Glomerular endothelial cell (primary cell): ENCODE measurements at regions not wholly inside any gene's neighbourhood (a gene's known extent, or its start where the extent isn't known, plus 50 kb on each side); places are given as distances from the start of the nearest gene placed in this dataset.

Experiments
- DNase-seq: peaks from one replicate; pipeline ENCODE4 v3.0.0-alpha.2; 2011; ENCODE audit warnings: low read depth, low spot score; ENCODE audit errors: extremely low read depth

DNA sequence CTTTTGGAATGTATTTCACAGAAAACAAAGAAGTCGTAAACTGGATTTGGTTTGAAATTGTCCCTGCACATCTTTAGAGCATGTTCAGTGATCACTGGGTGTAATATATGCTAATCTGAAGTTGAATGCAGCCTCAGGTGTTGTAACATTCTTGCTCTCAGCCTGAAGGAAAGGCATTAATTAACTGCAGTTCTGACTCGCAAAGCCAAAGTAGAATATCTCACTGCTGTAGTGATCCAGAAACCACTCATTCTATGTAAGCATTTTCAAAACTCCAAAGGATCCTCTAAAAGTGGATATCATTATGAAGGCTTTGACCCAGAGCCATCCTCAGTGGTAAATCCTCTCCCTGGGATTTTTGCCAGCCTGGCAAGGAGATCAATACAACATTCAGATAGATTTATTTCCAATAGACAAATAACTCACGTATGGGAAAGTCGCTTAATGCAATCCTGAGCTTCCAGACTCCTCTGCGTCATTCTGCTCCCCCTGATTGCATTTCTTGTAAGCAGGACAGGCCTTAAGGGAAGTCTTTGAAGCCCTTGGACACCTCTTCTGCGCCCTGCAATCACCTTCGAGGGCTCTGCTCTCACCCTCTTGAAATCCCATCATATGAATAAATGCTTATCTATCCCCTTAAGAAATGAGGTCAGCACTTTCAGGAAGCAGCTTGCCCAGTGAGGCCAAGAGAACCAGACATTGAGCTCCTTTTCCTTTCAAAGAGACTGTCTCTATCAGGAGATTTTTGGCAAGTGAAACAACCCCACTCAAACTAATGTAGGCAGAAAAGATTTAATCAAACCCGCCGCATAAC lies 301.7 kb upstream of the NBEA start:
- no peak for DNase-seq

DNA sequence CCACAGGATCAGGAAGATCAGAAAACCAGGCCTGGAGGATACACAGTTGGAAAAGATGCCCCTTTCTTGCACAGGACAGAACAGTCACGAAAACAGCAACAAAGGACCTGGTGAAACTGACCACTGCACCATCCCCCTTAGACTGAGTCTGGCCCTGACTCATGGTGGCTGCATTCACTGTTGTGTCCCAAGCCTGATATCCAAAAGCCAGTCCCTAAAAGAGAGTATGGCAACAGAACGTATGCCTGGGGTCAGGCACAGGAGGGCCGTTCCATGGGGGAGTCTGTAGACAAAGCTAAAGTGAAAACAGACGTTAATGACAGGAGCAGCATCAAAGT lies 301.1 kb upstream of the NBEA start:
- no peak for DNase-seq

GRCh38 chr13:34647379-34648150 lies 294.5 kb upstream of the NBEA start:
- DNase-seq: no peak

DNA sequence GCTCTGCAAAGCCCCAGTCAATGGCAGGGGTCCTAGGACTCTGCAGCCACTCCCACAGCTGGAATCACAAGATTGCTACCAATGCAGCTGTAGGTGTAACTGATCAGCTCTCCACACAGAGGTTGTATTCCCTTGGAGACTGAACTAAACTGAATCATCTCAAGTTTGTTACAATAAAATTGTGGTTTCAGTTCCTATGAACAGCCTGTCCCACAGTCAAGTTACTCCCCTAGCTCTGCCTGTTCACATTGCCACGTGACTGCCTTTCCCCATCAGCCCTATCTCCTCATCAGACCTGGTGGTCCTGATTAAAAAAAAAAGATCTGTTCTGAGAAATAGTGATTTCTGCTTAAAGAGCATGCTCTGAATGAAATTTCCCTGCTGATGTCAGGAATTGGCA lies 287.9 kb upstream of the NBEA start:
- DNase-seq: no peak

- no peak for DNase-seq
Observed at GRCh38 chr13:34654647-34655046, 287.4 kb upstream of the NBEA start.

DNA sequence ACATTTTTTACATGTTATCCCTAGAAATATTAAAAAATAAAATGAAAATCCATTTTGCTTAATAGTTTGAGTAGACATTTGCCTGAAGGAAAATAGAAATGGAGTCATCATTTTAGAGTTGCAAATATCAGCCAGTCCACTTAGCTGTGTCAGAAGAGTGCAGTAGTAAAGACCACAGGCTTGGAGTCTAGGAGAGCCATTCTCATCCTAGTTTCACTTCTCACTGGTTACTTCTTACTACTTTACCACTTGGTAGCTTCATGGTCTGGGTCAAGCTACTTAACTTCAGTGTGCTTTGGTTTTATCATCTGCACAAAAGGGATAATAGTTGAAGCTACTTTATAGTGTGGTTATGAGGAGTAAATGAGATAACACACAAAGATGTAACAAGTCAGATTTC lies 286.5 kb upstream of the NBEA start:
- DNase-seq: no peak

DNA sequence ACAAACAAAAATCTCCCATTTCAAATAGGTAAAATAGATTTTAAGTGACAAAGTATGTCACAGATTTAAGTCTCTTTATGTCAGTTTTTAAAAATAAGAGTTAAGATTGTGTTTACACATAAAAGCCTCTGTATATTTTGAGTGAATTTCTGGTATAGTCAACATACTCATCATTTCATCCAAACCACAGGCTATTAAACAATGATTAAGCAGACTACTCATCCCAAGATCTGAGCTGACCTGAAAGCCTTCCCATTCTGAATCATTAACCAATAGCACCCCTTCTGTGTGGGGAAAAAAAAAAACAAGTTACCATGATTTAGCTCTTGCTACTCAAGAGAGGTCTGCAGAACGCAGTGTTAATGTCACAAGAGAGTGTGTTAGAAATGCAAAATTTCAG lies 284.4 kb upstream of the NBEA start:
- no peak for DNase-seq

- DNase-seq: no peak
Observed at GRCh38 chr13:34667286-34668218, 274.5 kb upstream of the NBEA start.

GRCh38 chr13:34671137-34671536 lies 270.9 kb upstream of the NBEA start:
- DNase-seq: no peak

DNA sequence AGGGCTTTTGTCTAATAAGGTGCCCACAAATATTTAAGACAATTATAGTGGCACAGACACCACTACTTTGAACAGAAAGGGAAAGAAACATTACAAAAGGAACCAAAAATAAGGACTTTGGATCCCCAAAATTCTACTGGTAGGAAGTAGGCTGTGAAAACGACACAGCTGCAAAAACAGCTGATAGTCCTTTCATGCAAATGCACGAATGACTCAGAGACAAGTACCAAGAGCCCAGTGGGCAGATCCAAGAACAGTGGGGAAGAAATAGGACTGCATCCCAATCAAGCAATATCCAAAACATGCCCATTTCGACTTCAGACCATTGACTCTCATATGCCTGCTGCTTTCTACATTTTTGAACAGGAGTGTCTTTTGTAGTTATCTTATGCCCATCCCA lies 269.4 kb upstream of the NBEA start:
- DNase-seq: no peak

DNA sequence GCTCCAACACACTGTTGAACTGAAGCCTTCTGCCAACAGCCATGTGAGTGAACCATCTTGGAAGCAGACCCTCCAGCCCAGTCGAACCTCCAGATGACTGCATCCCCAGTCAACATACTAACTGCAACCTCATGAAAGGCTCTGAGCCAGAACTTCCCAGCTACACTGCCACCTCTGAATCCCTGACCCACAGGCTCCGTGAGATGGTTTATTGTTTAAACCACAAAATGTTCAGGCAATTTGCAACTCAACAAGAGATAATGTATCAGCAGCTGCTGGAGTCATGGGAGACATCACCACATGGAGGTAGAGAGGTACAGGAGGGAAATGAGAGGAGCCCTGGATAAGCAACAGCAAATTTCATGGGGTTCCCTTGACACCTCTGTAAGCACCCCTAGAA lies 266.4 kb upstream of the NBEA start:
- DNase-seq: no peak

DNA sequence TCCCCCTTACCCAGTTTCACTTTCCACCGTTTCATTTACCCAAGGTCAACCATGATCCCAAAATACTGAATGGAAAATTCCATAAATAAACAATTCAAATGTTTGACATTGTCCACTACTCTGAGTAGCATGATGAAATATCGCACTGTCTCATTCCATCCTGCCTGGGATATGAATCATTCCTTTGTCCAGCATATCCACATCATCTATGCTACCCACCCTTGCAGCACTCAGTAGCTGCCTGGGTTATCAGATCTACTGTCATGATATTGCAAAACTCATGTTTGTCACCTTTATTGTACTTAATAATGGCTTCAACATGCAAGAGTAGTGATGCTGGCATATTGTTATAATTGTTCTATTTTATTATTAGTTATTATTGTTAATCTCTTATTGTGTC lies 263.9 kb upstream of the NBEA start:
- no peak for DNase-seq

- no peak for DNase-seq
Observed at GRCh38 chr13:34681405-34681955, 260.6 kb upstream of the NBEA start.

DNA sequence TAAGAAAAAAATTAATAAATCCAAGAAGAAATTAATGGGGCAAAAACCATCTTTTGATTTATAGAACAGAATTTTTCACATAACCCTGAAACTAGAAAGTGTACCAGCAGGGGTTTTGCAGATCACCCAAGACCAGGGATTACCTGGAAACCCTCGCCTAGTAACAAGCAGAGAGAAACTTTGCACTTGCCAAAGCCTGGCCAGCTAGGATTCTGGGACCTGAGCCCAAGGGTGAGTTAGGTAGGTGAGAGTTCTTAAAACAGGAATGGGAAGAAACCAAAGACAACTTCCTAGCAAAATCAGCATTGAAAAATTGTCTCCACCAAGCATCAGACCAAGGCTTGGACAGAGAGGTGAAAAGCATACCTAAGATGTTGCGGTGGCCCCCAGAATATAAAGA lies 247.0 kb upstream of the NBEA start:
- no peak for DNase-seq

- DNase-seq: no peak
Observed at GRCh38 chr13:34696296-34696695, 245.8 kb upstream of the NBEA start.

- DNase-seq: no peak
Observed at GRCh38 chr13:34696741-34697140, 245.3 kb upstream of the NBEA start.

- DNase-seq: no peak
Observed at GRCh38 chr13:34698945-34699344, 243.1 kb upstream of the NBEA start.

GRCh38 chr13:34700155-34700554 lies 241.9 kb upstream of the NBEA start:
- no peak for DNase-seq

DNA sequence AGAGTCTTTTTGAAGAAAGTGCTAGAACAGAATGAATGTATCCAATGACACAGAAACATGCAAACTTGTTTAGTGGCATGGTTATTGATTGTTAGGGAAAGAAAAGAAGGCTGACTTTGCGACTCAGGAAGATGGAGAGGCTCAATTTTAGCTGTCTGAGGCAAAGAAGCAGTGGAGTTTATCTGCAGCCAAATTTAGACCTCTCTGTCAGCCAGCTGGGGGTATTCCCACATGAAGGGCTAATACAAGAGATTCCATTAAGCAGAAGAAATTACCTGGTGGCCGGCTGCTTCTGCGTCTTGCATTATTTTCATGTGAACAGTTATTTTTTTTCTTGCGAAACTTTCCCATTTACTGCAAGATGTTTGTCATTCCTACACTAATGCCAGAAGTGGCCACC lies 240.2 kb upstream of the NBEA start:
- DNase-seq: no peak

GRCh38 chr13:34708566-34709313 lies 233.3 kb upstream of the NBEA start:
- DNase-seq: no peak
